Stimulated activated CD8-positive, alpha-beta memory T cell treated with anti-CD3 and anti-CD28 coated beads, Interleukin-15, amount 100 ng/mL, for 1 hour (primary cell): ENCODE measurements at regions not wholly inside any gene's neighbourhood (a gene's known extent, or its start where the extent isn't known, plus 50 kb on each side); places are given as distances from the start of the nearest gene placed in this dataset.

Experiments
- DNase-seq: peaks from one replicate; pipeline ENCODE4 v3.0.0-alpha.2; 2020; ENCODE audit warnings: low read depth

DNA sequence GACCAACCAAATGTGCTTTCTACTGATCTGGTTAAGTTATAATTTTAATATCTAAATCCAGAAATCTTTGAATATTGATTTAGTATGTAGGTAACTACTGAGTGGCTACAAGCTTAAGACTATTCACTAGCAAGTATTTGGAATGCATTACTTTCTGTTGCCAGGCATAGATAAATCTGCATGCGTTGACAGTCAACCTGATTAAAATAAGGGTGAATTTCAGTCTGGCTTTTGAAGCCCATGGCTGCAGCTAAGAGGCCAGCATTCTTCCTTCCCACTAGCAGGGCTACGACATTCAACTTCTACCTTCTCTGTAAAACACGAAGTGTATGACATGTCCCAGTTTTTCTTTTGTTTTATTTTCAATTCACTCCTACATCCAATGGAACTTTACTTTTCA, 340.6 kb downstream of the EPHA4 start:
- no peak for DNase-seq

DNA sequence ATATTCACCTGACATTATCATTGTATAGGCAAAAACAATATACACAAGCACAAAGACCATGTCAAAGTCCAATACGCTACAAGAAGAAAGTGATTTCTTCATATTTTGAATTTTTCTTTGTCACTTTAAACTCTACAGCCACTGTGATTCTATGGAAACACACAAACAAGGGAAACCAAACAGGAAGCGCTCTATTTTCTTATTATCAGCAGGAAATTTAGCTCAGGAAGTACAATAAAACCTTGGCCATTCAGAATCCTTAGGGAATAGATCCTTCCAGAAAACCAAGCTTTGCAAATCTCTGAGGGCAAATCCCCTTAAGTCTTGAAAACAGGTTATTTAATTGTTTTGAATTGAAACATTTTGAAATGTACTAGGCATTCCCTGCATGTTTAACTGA, 336.2 kb downstream of the EPHA4 start:
- DNase-seq = no peak

DNA sequence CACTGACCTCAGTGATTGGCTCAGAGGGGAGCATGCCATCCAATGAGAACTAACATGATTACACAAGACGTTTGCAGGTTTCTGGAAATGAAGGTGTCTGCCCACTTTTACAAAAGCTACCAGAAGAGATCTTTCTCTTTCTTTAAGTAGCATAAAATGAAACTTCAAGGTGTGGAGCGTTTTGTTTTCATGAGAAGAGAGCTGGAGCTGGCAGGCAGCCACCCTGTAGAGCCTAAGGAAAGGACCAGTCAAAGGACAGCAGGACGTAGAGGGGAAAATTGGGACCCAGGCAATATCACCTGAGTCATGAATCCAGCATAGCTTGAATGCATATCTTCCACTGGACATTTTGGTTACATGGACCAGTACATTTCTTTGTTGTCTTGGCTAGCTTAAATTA, 331.0 kb downstream of the EPHA4 start:
- DNase-seq = no peak

- no peak for DNase-seq
Measured at GRCh38 chr2:221243771-221244170, 328.3 kb downstream of the EPHA4 start.

DNA sequence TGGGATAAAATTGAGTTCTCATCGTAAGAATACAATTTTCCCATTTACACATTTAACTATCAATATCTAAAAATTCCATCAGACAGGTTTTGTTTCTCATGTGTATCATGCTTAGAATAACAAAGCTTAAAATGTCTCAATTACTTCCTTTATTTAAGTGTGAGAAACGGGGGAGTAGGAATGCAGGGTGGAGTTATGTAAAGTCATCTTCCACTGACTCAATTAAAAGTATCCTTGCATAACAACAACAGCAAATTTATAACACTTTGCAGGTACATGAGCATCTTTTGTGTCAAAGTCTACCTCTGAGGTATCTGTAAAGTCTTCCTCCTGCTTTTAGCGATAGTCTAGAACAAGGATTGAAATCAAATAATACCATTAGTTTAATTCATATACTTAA, 327.1 kb downstream of the EPHA4 start:
- no peak for DNase-seq

- DNase-seq = no peak
Measured at GRCh38 chr2:221245772-221246171, 326.3 kb downstream of the EPHA4 start.

DNA sequence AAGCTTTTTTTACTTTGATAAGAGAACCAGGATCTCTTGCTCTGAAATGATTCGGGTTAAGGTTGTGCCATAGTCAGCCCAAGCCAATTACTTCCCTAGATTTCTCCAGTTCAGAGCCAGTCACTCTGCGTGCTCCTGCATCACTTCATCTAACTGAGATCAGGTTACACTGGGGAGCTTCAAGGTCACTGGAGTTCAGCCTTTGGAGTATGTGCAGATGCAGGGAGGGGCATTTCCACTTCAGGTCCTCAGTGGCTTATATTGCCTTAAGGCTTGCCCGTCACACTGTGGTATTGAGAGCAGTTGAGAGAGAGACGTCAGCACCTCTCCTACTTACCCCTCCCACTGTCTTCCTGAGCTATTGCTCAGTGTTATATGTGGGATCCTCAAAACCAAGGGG, 317.8 kb downstream of the EPHA4 start:
- DNase-seq = no peak

DNA sequence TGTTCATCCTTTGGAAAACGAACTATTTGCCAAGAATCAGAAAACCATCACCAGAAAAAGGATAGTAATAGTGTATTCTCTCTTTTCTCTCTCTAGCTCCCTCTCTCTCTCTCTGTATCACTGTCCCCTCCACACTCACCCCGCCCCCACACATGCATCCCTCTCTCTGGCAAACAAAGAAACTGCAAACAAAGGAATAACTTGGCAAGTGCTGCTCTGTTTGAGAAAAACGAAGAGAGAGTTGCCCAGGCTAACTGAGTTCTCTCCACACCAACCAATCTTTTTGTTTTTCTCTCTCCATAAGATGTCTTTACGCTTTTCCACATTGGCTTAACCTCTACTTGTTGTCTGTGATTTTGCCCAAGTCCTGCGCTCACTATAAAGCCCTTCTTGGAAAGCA, 316.2 kb downstream of the EPHA4 start:
- DNase-seq = no peak

- DNase-seq = no peak
Measured at GRCh38 chr2:221258464-221258863, 313.6 kb downstream of the EPHA4 start.

- DNase-seq = no peak
Measured at GRCh38 chr2:221262651-221263050, 309.5 kb downstream of the EPHA4 start.

- no peak for DNase-seq
Measured at GRCh38 chr2:221263573-221263972, 308.5 kb downstream of the EPHA4 start.

- DNase-seq = no peak
Measured at GRCh38 chr2:221264318-221264717, 307.8 kb downstream of the EPHA4 start.

DNA sequence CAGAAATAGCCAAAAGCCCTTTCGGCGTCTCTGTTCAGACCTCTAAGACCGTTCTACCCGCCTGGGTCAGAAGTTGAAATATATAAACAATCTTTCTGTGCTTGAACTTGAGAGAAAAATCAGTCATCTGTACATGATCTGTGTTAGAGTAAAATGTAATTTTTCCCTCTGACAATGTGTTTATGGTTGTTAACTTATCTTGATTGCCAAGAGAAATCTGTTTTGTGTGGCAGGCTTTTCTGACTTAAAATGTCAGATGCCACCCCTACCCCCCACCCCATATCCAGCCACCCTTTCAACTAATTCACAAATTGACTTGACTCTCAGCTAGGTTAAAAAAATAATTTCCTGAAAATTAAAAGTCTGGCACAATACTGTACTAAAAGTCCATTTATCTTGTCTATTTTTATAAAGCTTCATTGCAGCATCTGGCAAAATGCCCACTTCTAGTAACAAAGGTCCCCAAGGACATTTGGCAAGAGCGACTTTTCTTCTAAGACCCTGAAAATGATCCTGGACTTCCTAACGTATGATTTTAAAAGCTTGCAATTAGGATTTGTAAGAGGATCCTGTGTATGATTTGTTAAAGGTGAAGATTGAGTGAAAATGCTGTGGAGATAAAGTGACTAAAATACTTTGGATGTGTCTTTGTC, 304.2 kb downstream of the EPHA4 start:
- no peak for DNase-seq

- DNase-seq = no peak
Measured at GRCh38 chr2:221268631-221269030, 303.5 kb downstream of the EPHA4 start.

DNA sequence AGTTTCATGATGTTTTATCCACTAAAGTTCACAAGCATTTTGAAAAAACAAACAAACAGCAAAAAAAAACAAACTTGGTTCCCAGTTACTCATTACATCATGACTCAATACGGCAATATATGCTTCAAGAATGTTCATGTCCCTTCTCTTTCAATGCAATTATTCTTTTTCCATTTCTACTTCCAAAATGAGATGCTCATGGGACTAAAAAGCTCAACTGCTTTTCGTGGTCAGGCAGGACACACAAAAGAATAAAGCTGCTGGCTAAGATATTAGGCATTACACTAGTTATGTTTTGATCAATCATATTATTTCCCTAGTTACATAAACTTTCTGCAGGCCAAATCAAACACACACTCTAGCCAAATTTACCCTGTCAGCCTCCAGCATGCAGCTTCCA, 301.3 kb downstream of the EPHA4 start:
- no peak for DNase-seq

DNA sequence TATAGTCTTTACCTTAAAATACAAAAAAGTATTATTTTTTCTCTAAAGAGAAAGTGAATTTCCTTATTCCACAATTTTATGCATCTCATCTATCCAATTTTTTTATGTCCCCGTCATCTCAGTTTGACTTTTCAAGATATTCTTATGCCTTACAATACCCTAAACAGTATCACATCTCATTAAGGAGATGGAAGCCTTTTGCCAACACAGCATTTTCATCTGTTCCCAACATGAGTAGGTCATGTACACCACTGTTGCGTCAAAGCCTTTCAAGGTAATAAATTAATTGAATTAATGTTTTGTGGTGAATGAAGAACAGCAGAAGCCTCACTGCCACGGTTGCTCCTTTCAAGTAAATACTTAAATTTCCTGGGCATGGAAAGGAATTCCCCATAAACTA, 299.4 kb downstream of the EPHA4 start:
- DNase-seq = no peak

GRCh38 chr2:221276033-221276432, 296.1 kb downstream of the EPHA4 start:
- no peak for DNase-seq

DNA sequence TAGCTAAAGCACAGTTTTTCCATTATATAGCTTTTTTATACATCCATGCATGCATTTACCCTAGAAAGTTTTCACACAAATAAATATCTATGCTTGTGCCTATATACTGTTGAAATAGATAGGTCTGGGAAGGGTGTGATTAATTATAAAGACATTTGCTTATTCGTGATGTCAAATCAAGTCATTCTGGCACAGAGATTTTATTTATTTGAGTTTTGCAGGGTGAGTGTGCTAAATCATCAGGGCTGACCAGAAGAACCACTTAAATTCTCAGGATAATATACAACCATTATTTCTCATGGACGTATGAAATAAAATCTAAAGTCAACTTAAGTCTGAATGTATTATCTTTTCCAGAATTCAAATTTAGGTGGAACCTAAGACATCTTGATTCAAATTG, 295.5 kb downstream of the EPHA4 start:
- DNase-seq = no peak

DNA sequence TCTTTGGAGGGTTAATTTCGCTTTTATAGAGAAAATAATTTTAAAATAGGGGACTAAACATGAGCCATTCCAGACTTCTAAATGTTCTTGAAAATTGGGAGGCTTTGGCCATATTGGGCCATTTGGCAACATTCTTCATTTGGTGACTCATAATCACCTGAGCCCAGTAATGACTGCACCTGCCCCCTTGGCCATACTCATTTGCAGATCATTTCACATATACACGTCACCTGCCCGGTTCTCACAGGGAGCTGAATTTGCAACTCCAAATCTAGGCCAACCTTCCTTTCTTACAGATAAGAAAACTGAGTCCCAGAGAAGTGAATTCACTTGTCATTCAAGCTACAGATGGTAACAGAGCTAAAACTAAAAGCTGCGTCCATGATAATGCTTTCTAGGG, 289.7 kb downstream of the EPHA4 start:
- no peak for DNase-seq

DNA sequence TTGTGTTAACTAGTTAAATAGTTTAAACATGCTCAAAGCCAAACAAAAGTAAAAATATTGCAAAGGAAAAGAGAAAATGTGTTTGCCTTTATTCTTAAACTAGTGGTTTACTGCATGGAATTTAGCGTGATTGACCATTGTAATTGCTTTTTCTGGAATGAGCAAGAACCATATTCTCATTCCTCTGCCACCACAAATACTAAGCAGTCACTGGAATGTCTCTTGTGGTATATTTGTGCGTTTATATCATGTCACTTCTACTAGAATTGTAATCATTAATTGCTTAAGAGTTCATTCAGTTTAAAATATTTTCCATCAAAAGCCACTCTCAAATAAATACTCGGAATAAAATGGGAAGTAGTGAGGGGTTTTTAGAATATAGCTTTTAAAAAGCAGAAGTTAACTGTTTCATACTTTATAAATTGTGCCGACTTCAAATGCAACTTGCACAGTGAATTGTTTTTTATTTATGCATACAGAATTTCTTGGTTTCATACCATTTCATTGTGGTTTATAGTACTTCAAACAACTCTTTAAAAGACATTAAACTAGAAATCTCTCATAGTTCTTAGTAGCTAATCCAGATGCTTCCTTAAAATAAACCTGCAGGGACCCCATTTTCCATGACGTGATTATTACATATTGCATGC, 288.1 kb downstream of the EPHA4 start:
- DNase-seq = no peak

- no peak for DNase-seq
Measured at GRCh38 chr2:221285148-221285547, 287.0 kb downstream of the EPHA4 start.

DNA sequence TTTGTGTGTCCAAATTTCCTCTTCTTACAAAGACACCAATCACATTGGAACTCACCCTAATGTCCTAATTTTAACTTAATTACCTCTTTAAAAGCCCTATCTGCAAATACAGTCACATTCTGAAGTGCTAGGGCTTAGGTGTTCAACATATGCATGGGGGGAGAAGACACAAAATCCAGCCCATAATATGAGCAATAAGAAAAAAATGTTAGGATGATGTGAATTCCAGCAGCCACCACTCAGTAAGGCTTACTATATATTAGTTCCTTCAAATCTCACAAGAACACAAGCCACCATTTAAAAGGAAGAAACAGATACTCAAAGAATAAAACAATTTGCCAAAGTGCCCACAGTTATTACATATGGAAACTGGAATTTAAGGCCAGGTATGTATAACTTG, 285.7 kb downstream of the EPHA4 start:
- no peak for DNase-seq

- no peak for DNase-seq
Measured at GRCh38 chr2:221289389-221289788, 282.7 kb downstream of the EPHA4 start.

DNA sequence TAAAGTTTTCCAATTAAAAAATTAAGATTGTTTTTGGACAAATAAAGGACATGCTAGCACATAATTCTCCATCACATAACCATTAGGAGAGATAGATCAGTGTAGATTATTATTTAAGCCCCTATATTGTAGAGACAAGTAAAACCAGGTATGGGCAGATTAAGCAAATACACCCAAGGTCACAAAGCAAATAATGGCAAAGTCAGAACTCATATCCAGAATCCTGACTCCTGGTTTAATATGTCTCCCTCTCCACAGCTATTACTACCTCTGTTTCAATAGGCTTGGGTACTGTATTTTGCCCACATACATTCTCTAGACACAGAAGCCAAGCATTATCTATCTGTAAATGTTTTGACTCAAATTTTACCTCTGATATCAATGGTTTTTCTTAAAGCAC, 282.3 kb downstream of the EPHA4 start:
- no peak for DNase-seq
